ENCODE measurements at regions not wholly inside any gene's neighbourhood (a gene's known extent, or its start where the extent isn't known, plus 50 kb on each side); places are given as distances from the start of the nearest gene placed in this dataset.
"Not testable (repeated sequence)": the region's sequence is repeated elsewhere in the genome, so short reads cannot be mapped to it uniquely, and the experiment has no call there.

DNA sequence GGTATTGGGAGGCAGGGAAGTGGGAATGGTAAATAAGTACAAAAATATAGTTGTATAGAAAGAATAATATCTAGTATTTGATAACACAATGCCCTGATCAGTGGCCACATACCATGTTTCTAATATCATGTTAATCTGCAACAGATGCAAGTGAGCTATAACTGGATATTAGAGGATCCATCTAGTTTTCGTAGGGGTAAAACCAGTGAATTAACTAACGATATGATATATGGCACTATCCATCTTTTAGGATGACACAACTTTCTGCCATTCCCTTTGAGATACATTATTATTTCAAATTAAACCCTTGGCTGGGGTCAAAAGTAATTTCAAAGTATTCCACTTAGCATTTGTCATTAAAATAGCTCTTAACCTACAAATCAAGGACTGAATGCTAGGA, 1686.2 kb downstream of the SLITRK1 start:
- no peaks in the 10 kb centered on the region for H3K4me1 ChIP-seq (ENCODE audit: control insufficient read depth, insufficient read depth, low read length)
- no peaks in the 10 kb centered on the region for H3K36me3 ChIP-seq (ENCODE audit: control insufficient read depth, insufficient read depth, low read length)
- WGBS (ENCODE audit: insufficient coverage, insufficient read length), result no CpG with 5 or more reads among the region's 2 CpGs
- no peaks in the 10 kb centered on the region for H3K27me3 ChIP-seq (ENCODE audit: control insufficient read depth, insufficient read depth, low read length)
- no peak for DNase-seq (ENCODE audit: low read depth, low spot score)
- H3K4me3 ChIP-seq (ENCODE audit: low read length), result no peak overlapping the region
- no peak overlapping the region for H3K27ac ChIP-seq (ENCODE audit: low read length)
- no peaks in the 10 kb centered on the region for H3K9me3 ChIP-seq (ENCODE audit: control insufficient read depth, insufficient read depth, low read length)

- Histone ChIP-seq H3K9me3 (ENCODE audit: control insufficient read depth, insufficient read depth, low read length) (no peaks in the 10 kb centered on the region), H3K27me3 (ENCODE audit: control insufficient read depth, insufficient read depth, low read length) (no peaks in the 10 kb centered on the region), H3K27ac (ENCODE audit: low read length) (no peak overlapping the region), H3K4me3 (ENCODE audit: low read length) (no peak overlapping the region), H3K36me3 (ENCODE audit: control insufficient read depth, insufficient read depth, low read length) (no peaks in the 10 kb centered on the region), H3K4me1 (ENCODE audit: control insufficient read depth, insufficient read depth, low read length) (no peaks in the 10 kb centered on the region)
- WGBS (ENCODE audit: insufficient coverage, insufficient read length), result no CpG with 5 or more reads among the region's 1 CpG
- no peak for DNase-seq (ENCODE audit: low read depth, low spot score)
Measured at GRCh38 chr13:82187227-82187626, 1695.0 kb downstream of the SLITRK1 start.

GRCh38 chr13:82176751-82177150, 1705.5 kb downstream of the SLITRK1 start:
- Histone ChIP-seq H3K27me3 (ENCODE audit: control insufficient read depth, insufficient read depth, low read length) (no peaks in the 10 kb centered on the region), H3K9me3 (ENCODE audit: control insufficient read depth, insufficient read depth, low read length) (no peaks in the 10 kb centered on the region), H3K36me3 (ENCODE audit: control insufficient read depth, insufficient read depth, low read length) (no peaks in the 10 kb centered on the region), H3K4me3 (ENCODE audit: low read length) (no peak overlapping the region), H3K27ac (ENCODE audit: low read length) (no peak overlapping the region), H3K4me1 (ENCODE audit: control insufficient read depth, insufficient read depth, low read length) (no peaks in the 10 kb centered on the region)
- no peak for DNase-seq (ENCODE audit: low read depth, low spot score)

DNA sequence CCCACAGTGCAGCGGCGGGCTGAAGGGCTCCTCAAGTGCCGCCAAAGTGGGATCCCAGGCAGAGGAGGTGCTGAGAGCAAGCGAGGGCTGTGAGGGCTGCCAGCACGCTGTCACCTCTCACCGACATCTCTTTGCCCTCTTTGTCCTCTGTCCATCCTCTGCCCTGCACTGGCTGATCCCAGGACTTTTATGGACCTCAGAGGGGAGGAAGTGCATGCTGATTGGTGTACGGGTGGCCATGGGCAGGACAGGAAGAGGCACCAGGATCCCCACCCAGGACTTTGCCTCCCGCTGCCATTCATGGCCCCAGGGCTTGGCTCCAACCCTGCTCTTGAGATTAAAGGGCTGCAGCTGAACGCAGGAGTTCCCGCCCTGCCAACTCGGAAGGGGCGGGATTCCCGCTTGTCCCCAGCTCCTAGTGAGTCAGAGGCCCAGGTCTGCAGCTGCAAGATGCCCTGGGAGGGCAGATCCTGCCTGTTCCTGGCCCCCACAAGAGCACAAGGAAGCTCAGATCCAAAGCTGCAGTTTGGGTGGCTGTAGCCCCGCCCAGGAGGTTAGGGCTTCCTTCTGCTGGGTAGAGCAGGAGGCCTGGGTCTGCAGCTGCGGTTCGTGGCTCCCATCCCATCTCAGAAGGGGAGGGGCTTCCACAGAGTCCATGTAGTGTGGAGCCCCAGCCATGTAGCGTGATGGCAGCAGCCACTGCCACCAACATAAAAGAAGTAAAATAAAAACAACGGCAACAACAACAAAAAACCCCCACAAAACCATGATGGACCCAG, 1716.7 kb downstream of the SLITRK1 start:
- Histone ChIP-seq H3K27me3 (ENCODE audit: control insufficient read depth, insufficient read depth, low read length) (no peaks in the 10 kb centered on the region), H3K4me1 (ENCODE audit: control insufficient read depth, insufficient read depth, low read length) (no peaks in the 10 kb centered on the region), H3K9me3 (ENCODE audit: control insufficient read depth, insufficient read depth, low read length) (no peaks in the 10 kb centered on the region; the same call in 1 of the 2 replicates), H3K4me3 (ENCODE audit: low read length) (no peak overlapping the region), H3K36me3 (ENCODE audit: control insufficient read depth, insufficient read depth, low read length) (no peaks in the 10 kb centered on the region), H3K27ac (ENCODE audit: low read length) (no peak overlapping the region)
- DNase-seq (ENCODE audit: low read depth, low spot score), result no peak
- WGBS (ENCODE audit: insufficient coverage, insufficient read length), result no CpG with 5 or more reads among the region's 18 CpGs

DNA sequence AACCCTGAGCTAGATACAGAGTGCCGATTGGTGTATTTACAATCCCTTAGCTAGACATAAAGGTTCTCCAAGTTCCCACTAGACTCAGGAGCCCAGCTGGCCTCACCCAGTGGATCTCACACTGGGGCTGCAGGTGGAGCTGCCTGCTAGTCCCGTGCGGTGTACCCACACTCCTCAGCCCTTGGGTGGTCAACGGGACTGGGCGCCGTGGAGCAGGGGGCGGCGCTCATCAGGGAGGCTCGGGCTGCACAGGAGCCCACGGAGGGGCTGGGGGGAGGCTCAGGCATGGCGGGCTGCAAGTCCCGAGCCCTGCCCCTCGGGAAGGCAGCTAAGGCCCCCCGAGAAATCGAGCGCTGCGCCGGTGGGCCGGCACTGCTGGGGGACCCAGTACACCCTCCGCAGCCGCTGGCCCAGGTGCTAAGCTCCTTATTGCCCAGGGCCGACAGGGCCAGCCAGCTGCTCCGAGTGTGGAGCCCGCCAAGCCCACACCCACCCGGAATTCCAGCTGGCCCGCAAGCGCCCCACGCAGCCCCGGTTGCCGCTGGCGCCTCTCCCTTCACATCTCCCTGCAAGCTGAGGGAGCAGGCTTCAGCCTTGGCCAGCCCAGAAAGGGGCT, 1717.4 kb downstream of the SLITRK1 start:
- WGBS (ENCODE audit: insufficient coverage, insufficient read length), result no CpG with 5 or more reads among the region's 31 CpGs
- not testable (repeated sequence) for DNase-seq (ENCODE audit: low read depth, low spot score); H3K27me3 ChIP-seq (ENCODE audit: control insufficient read depth, insufficient read depth, low read length); H3K9me3 ChIP-seq (ENCODE audit: control insufficient read depth, insufficient read depth, low read length); H3K4me3 ChIP-seq (ENCODE audit: low read length); H3K4me1 ChIP-seq (ENCODE audit: control insufficient read depth, insufficient read depth, low read length); H3K27ac ChIP-seq (ENCODE audit: low read length); H3K36me3 ChIP-seq (ENCODE audit: control insufficient read depth, insufficient read depth, low read length)

GRCh38 chr13:82147526-82147925, 1734.7 kb downstream of the SLITRK1 start:
- H3K36me3 ChIP-seq (ENCODE audit: control insufficient read depth, insufficient read depth, low read length), result no peaks in the 10 kb centered on the region
- no peaks in the 10 kb centered on the region for H3K4me1 ChIP-seq (ENCODE audit: control insufficient read depth, insufficient read depth, low read length)
- no peaks in the 10 kb centered on the region for H3K9me3 ChIP-seq (ENCODE audit: control insufficient read depth, insufficient read depth, low read length)
- DNase-seq (ENCODE audit: low read depth, low spot score), result no peak
- H3K27me3 ChIP-seq (ENCODE audit: control insufficient read depth, insufficient read depth, low read length), result no peaks in the 10 kb centered on the region
- no peak overlapping the region for H3K4me3 ChIP-seq (ENCODE audit: low read length)
- no peak overlapping the region for H3K27ac ChIP-seq (ENCODE audit: low read length)

GRCh38 chr13:82136880-82137279, 1745.4 kb downstream of the SLITRK1 start:
- H3K4me3 ChIP-seq (ENCODE audit: low read length), result no peak overlapping the region
- no peak overlapping the region for H3K27ac ChIP-seq (ENCODE audit: low read length)
- H3K27me3 ChIP-seq (ENCODE audit: control insufficient read depth, insufficient read depth, low read length), result no peaks in the 10 kb centered on the region
- WGBS (ENCODE audit: insufficient coverage, insufficient read length), result no CpG with 5 or more reads among the region's 2 CpGs
- DNase-seq (ENCODE audit: low read depth, low spot score), result no peak
- H3K36me3 ChIP-seq (ENCODE audit: control insufficient read depth, insufficient read depth, low read length), result no peaks in the 10 kb centered on the region
- no peaks in the 10 kb centered on the region for H3K9me3 ChIP-seq (ENCODE audit: control insufficient read depth, insufficient read depth, low read length)
- no peaks in the 10 kb centered on the region for H3K4me1 ChIP-seq (ENCODE audit: control insufficient read depth, insufficient read depth, low read length)

DNA sequence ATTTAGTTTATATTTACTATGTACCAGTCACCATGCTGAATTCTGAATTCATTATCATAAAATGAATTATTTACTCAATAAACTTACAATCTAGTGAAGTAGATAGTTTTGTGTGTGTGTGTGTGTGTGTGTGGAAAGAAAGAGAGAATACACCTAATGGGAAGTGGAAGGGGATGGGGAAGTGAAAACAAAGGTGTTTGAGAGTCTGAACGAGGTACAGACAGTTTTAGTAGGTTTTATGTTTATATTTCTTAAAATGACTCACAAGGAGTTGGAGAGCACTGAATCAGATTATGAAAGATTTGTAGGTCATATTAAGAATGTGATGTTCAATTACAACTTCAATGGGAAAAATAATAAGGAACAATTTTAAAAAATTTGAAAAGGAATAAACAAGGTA, 1753.0 kb downstream of the SLITRK1 start:
- Histone ChIP-seq H3K27me3 (ENCODE audit: control insufficient read depth, insufficient read depth, low read length) (no peaks in the 10 kb centered on the region), H3K4me1 (ENCODE audit: control insufficient read depth, insufficient read depth, low read length) (no peaks in the 10 kb centered on the region), H3K4me3 (ENCODE audit: low read length) (no peak overlapping the region), H3K9me3 (ENCODE audit: control insufficient read depth, insufficient read depth, low read length) (no peaks in the 10 kb centered on the region), H3K36me3 (ENCODE audit: control insufficient read depth, insufficient read depth, low read length) (no peaks in the 10 kb centered on the region), H3K27ac (ENCODE audit: low read length) (no peak overlapping the region)
- whole genome bisulfite sequencing (ENCODE audit: insufficient coverage, insufficient read length), result no CpG with 5 or more reads among the region's 1 CpG
- DNase-seq (ENCODE audit: low read depth, low spot score), result no peak

DNA sequence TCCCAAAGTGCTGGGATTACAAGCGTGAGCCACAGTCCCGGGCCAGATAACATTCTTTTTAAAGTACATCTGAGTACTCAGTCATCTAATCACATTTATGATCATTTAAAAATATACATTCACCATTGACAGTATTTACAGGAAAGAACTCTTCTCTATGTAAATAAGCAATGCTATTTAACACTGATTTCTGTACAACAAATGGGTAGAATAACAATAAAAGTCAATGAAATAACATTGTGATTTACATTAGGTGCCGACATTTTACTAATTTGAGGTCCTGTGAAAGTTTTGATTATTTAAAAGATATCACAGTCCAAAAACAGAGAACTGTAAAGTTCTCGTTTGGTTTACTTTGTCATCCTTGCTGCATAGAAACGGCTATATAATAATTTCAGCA, 1763.7 kb downstream of the SLITRK1 start:
- no peaks in the 10 kb centered on the region for H3K4me1 ChIP-seq (ENCODE audit: control insufficient read depth, insufficient read depth, low read length)
- no peak overlapping the region for H3K4me3 ChIP-seq (ENCODE audit: low read length)
- no peaks in the 10 kb centered on the region for H3K36me3 ChIP-seq (ENCODE audit: control insufficient read depth, insufficient read depth, low read length)
- DNase-seq (ENCODE audit: low read depth, low spot score), result no peak
- no peak overlapping the region for H3K27ac ChIP-seq (ENCODE audit: low read length)
- no peaks in the 10 kb centered on the region for H3K9me3 ChIP-seq (ENCODE audit: control insufficient read depth, insufficient read depth, low read length)
- no CpG with 5 or more reads among the region's 5 CpGs for WGBS (ENCODE audit: insufficient coverage, insufficient read length)
- no peaks in the 10 kb centered on the region for H3K27me3 ChIP-seq (ENCODE audit: control insufficient read depth, insufficient read depth, low read length)

GRCh38 chr13:82116422-82116989, 1765.8 kb downstream of the SLITRK1 start:
- no peaks in the 10 kb centered on the region for H3K4me1 ChIP-seq (ENCODE audit: control insufficient read depth, insufficient read depth, low read length)
- no peaks in the 10 kb centered on the region for H3K9me3 ChIP-seq (ENCODE audit: control insufficient read depth, insufficient read depth, low read length)
- no peak overlapping the region for H3K4me3 ChIP-seq (ENCODE audit: low read length)
- no peak for DNase-seq (ENCODE audit: low read depth, low spot score)
- H3K27me3 ChIP-seq (ENCODE audit: control insufficient read depth, insufficient read depth, low read length), result no peaks in the 10 kb centered on the region
- WGBS (ENCODE audit: insufficient coverage, insufficient read length), result no CpG with 5 or more reads among the region's 1 CpG
- no peak overlapping the region for H3K27ac ChIP-seq (ENCODE audit: low read length)
- H3K36me3 ChIP-seq (ENCODE audit: control insufficient read depth, insufficient read depth, low read length), result no peaks in the 10 kb centered on the region

DNA sequence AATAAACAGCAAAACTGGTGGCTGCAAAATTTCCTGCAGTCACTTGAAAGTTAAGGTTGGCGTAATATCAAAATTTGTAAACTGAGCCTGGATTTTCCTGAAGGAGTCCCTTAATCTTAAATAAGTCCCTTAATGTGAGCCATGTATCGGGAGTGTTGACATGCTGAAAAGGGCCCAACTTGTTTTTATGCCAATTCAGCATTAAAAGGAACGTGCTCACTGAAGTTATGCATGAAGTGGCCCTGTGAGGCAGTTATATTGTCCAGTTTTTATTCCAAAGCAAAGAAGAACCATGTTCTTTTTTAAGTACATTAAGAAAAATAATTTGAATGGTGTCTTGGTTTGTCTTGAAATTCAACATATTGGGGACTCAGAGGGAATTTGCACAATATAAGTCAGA, 1766.9 kb downstream of the SLITRK1 start:
- Histone ChIP-seq H3K27me3 (ENCODE audit: control insufficient read depth, insufficient read depth, low read length) (no peaks in the 10 kb centered on the region), H3K36me3 (ENCODE audit: control insufficient read depth, insufficient read depth, low read length) (no peaks in the 10 kb centered on the region)

More for the DNA sequence above, 1766.9 kb downstream of the SLITRK1 start:
- Histone ChIP-seq H3K27ac (ENCODE audit: low read length) (no peak overlapping the region), H3K9me3 (ENCODE audit: control insufficient read depth, insufficient read depth, low read length) (no peaks in the 10 kb centered on the region), H3K4me3 (ENCODE audit: low read length) (no peak overlapping the region), H3K4me1 (ENCODE audit: control insufficient read depth, insufficient read depth, low read length) (no peaks in the 10 kb centered on the region)
- no peak for DNase-seq (ENCODE audit: low read depth, low spot score)
- no CpG with 5 or more reads among the region's 3 CpGs for WGBS (ENCODE audit: insufficient coverage, insufficient read length)
